ENCODE measurements at regions not wholly inside any gene's neighbourhood (a gene's known extent, or its start where the extent isn't known, plus 50 kb on each side); places are given as distances from the start of the nearest gene placed in this dataset.

DNA sequence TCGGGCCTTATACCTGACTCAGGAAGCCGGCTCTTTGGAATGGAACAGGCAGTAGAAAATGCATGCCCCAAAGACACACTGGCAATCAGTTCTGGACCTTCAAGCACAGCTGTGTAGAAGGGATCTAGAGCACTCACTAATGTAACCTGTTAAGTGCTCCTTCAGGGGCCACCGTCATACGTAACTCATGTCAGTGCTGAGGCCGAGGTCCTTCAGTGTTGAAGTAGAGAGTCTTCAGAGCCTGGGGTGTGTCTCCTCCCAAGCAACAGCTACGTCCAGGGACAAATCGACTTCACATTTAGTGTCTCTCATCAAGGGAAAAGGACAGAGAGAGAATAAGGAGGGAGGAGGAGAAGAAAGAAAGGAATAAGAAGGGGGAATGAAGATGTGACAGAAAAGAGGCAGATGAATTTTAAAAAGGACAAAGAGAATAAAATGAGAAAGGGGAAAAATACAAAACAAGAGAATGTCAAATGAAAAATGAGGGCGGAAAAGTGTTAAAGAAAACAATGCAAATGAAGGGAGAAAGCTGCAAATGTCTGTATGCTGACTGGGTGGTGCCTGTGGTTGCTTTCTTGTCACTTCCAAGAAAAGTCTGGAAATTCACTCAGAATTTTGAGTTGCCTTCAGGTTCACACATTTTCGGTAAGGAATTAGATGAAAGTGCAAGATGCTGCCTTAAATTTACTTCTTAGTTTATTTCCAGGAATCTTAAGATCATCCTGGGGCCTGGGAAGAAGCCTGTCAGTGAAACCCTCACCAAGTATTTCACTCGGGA, 989.4 kb downstream of the GRID1 start:
- H3K36me3 Mint-ChIP-seq (ENCODE audit: low read depth), result no peaks in the 10 kb centered on the region
- no peak overlapping the region for H3K27ac Mint-ChIP-seq
- no peak for TF ChIP-seq CTCF (IDR thresholded peaks at IDR 0.05; ENCODE audit: unreplicated experiment in 3 of 3)
- H3K9me3 Mint-ChIP-seq, result no peaks in the 10 kb centered on the region
- no peaks in the 10 kb centered on the region for H3K4me1 Mint-ChIP-seq
- no peaks in the 10 kb centered on the region for H3K27me3 Mint-ChIP-seq (ENCODE audit: low read depth)
- no peak overlapping the region for H3K4me3 Mint-ChIP-seq

DNA sequence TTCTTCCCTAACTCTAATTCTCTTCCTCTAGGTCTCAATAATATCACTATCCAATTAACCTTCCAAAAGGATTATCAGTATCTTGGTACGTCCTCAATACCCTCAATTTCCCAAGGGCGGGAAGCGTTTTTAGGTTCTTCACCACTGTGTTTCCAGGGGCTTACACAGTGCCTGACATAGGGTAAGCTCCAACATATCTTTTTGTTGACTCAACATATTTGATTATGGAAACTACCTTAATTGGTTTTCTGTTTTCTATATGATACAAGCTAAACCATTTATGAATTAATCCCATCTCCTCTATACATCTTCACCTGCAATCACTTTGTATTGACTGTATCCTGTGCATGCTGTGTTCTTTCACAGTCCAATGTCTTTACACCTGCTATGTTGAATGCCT, 987.3 kb downstream of the GRID1 start:
- no peaks in the 10 kb centered on the region for H3K4me1 Mint-ChIP-seq
- no peak overlapping the region for H3K27ac Mint-ChIP-seq
- no peaks in the 10 kb centered on the region for H3K27me3 Mint-ChIP-seq (ENCODE audit: low read depth)
- no peak overlapping the region for H3K4me3 Mint-ChIP-seq
- H3K9me3 Mint-ChIP-seq, result peaks cover 2% of the 10 kb centered on the region
- H3K36me3 Mint-ChIP-seq (ENCODE audit: low read depth), result no peaks in the 10 kb centered on the region
- no peak for TF ChIP-seq CTCF (IDR thresholded peaks at IDR 0.05; ENCODE audit: unreplicated experiment in 3 of 3)

DNA sequence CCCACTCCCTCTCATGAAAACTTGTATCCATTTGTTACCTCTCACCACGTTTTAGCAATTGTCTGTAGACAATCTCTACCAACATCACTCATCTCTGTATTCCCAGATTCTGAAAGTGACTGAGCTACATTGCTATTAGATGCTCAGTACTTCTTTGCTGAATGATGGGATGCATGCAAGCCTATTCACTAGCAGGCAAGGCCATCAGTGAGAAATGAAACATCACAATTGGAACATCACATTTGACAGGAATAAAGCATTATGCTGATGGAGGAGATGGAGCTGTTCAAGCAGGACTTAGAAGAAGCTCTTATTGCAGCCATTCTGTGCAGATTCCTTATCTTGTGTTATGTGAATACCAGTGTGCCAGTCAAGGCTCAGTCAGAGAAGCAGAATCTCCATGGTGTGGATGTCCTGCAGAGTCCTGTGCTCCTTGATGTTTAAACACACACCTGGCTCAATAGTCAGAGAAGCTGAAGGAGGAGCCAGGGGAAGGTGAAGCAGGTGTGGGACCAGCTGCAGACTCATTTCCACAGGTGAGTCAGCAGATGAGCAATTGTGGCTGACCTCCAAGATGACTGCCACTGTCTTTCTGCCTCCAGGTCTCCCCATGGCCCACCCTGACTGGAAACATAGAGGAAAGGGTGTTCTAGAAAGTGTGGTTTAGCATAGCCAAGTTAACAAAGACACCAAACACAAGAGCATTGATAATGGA, 965.5 kb downstream of the GRID1 start:
- Mint-ChIP-seq H3K36me3 (ENCODE audit: low read depth) (no peaks in the 10 kb centered on the region), H3K4me3 (no peak overlapping the region), H3K27ac (no peak overlapping the region), H3K4me1 (no peaks in the 10 kb centered on the region), H3K9me3 (no peaks in the 10 kb centered on the region), H3K27me3 (ENCODE audit: low read depth) (no peaks in the 10 kb centered on the region)
- TF ChIP-seq CTCF (IDR thresholded peaks at IDR 0.05; ENCODE audit: unreplicated experiment in 3 of 3), result no peak

GRCh38 chr10:85402541-85402940, 964.1 kb downstream of the GRID1 start:
- Mint-ChIP-seq H3K36me3 (ENCODE audit: low read depth) (no peaks in the 10 kb centered on the region), H3K27me3 (ENCODE audit: low read depth) (no peaks in the 10 kb centered on the region), H3K9me3 (no peaks in the 10 kb centered on the region), H3K4me1 (no peaks in the 10 kb centered on the region), H3K27ac (no peak overlapping the region), H3K4me3 (no peak overlapping the region)
- no peak for TF ChIP-seq CTCF (IDR thresholded peaks at IDR 0.05; ENCODE audit: unreplicated experiment in 3 of 3)

DNA sequence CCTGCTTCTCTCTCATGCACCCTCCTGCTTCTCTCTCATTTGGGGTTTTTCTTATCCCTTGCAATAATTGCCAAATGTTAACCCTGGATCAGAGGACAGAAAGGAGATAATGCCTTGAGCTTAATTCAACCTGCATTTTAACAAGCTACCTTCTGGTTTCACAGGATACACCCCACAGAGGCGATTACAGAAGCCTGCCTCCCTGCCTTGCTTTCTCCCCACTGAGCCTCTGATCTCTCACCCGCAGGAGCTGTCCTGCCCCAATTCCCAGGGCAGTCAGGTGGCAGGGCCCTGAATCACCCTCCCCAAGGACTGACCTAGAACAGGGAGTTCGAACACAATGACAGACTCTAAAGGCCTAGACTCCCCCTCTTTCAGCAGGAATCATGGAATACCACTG, 959.5 kb downstream of the GRID1 start:
- Mint-ChIP-seq H3K36me3 (ENCODE audit: low read depth) (no peaks in the 10 kb centered on the region), H3K27me3 (ENCODE audit: low read depth) (no peaks in the 10 kb centered on the region), H3K27ac (no peak overlapping the region), H3K4me3 (no peak overlapping the region), H3K9me3 (peaks cover 13% of the 10 kb centered on the region), H3K4me1 (no peaks in the 10 kb centered on the region)
- TF ChIP-seq CTCF (IDR thresholded peaks at IDR 0.05; ENCODE audit: unreplicated experiment in 3 of 3), result no peak
